ENCODE measurements at regions not wholly inside any gene's neighbourhood (a gene's known extent, or its start where the extent isn't known, plus 50 kb on each side); places are given as distances from the start of the nearest gene placed in this dataset.

DNA sequence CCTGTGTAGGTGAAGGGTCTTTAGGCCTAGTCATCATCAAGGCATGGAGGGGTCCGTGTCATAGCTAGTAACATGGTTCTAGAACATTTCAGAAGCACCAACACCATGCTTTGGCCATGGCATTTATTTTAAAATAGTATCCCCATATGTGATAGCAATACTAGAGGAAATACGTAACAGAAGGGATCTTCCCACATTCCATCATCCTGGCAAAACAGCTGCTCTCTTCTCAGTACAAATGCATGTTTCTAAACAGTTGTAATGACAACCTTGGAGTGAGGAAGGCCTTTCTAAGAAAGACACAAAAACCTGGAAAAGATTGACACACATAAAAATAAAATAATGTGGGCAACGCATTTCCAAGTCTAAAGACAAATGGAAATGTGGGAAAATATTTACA, 97.6 kb downstream of the GADD45G start:
- no peaks in the 10 kb centered on the region for H3K9me3 Mint-ChIP-seq (ENCODE audit: unreplicated experiment)
- ChIA-PET CTCF (interaction anchor here (0.9 to 1.0 kb wide), 3 partner anchors 30 to 297 kb away, joined by 3 to 4 read pairs (median 3); no protein-coding TSS in a partner anchor), POLR2A (no interaction called here)
- H3K4me3 Mint-ChIP-seq (ENCODE audit: unreplicated experiment): no peak overlapping the region
- no TSS peak for BruUV-seq (replicated peaks)
- H3K36me3 Mint-ChIP-seq (ENCODE audit: insufficient read depth, unreplicated experiment): no peaks in the 10 kb centered on the region
- TF ChIP-seq, protein P1, sequence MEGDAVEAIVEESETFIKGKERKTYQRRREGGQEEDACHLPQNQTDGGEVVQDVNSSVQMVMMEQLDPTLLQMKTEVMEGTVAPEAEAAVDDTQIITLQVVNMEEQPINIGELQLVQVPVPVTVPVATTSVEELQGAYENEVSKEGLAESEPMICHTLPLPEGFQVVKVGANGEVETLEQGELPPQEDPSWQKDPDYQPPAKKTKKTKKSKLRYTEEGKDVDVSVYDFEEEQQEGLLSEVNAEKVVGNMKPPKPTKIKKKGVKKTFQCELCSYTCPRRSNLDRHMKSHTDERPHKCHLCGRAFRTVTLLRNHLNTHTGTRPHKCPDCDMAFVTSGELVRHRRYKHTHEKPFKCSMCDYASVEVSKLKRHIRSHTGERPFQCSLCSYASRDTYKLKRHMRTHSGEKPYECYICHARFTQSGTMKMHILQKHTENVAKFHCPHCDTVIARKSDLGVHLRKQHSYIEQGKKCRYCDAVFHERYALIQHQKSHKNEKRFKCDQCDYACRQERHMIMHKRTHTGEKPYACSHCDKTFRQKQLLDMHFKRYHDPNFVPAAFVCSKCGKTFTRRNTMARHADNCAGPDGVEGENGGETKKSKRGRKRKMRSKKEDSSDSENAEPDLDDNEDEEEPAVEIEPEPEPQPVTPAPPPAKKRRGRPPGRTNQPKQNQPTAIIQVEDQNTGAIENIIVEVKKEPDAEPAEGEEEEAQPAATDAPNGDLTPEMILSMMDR (IDR thresholded peaks at IDR 0.05; ENCODE audit: unreplicated experiment): no peak
- H3K4me1 Mint-ChIP-seq (ENCODE audit: insufficient read depth, unreplicated experiment): no peaks in the 10 kb centered on the region
- peaks cover 21% of the 10 kb centered on the region for H3K27me3 Mint-ChIP-seq (ENCODE audit: insufficient read depth, unreplicated experiment)
- no peak for DNase-seq (ENCODE audit: unreplicated experiment)
- H3K27ac Mint-ChIP-seq (ENCODE audit: low read depth, unreplicated experiment): no peak overlapping the region
- intact Hi-C loops (cut with micrococcal nuclease): no loop called here

- Mint-ChIP-seq H3K27ac (ENCODE audit: low read depth, unreplicated experiment) (no peak overlapping the region), H3K9me3 (ENCODE audit: unreplicated experiment) (no peaks in the 10 kb centered on the region), H3K36me3 (ENCODE audit: insufficient read depth, unreplicated experiment) (no peaks in the 10 kb centered on the region), H3K4me3 (ENCODE audit: unreplicated experiment) (no peak overlapping the region), H3K27me3 (ENCODE audit: insufficient read depth, unreplicated experiment) (peaks cover 11% of the 10 kb centered on the region), H3K4me1 (ENCODE audit: insufficient read depth, unreplicated experiment) (no peaks in the 10 kb centered on the region)
- CTCF ChIA-PET: no interaction called here
- POLR2A ChIA-PET: no interaction called here
- BruUV-seq (replicated peaks): no TSS peak
- TF ChIP-seq, protein P1 (IDR thresholded peaks at IDR 0.05; ENCODE audit: unreplicated experiment): no peak
- no peak for DNase-seq (ENCODE audit: unreplicated experiment)
- intact Hi-C loops (cut with micrococcal nuclease): no loop called here
Measured at GRCh38 chr9:89705651-89706050, 100.8 kb downstream of the GADD45G start.

DNA sequence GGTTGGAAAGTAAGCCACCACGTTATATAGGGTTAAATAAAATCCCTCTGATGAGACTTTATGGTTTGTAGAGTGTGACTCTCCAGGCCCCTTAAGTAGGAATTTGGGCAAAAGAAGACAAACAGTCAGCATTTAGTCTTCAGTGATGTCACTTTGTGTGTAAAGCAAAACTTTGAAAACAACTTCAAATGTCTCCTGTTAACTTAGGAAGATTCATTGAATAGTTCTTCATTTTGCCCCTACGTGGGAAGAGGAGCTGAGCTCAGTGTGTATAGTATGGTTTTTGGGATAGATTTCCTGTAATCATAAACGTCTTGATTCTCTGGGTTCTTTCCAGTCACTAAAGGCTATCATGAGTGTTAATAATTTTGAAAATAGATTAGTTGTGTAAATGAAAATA, 101.3 kb downstream of the GADD45G start:
- H3K36me3 Mint-ChIP-seq (ENCODE audit: insufficient read depth, unreplicated experiment): no peaks in the 10 kb centered on the region
- peaks cover 11% of the 10 kb centered on the region for H3K27me3 Mint-ChIP-seq (ENCODE audit: insufficient read depth, unreplicated experiment)
- no TSS peak for BruUV-seq (replicated peaks)

GRCh38 chr9:89706731-89707191, 101.9 kb downstream of the GADD45G start:
- intact Hi-C loops (cut with micrococcal nuclease): no loop called here
- Mint-ChIP-seq H3K27ac (ENCODE audit: low read depth, unreplicated experiment) (no peak overlapping the region), H3K36me3 (ENCODE audit: insufficient read depth, unreplicated experiment) (no peaks in the 10 kb centered on the region), H3K9me3 (ENCODE audit: unreplicated experiment) (no peaks in the 10 kb centered on the region), H3K27me3 (ENCODE audit: insufficient read depth, unreplicated experiment) (peaks cover 11% of the 10 kb centered on the region), H3K4me3 (ENCODE audit: unreplicated experiment) (no peak overlapping the region), H3K4me1 (ENCODE audit: insufficient read depth, unreplicated experiment) (no peaks in the 10 kb centered on the region)
- ChIA-PET POLR2A (no interaction called here), CTCF (no interaction called here)
- BruUV-seq (replicated peaks): no TSS peak
- DNase-seq (ENCODE audit: unreplicated experiment): no peak
- TF ChIP-seq, protein P1 (IDR thresholded peaks at IDR 0.05; ENCODE audit: unreplicated experiment): no peak

More for the DNA sequence above, 101.3 kb downstream of the GADD45G start:
- ChIA-PET POLR2A (no interaction called here), CTCF (no interaction called here)
- intact Hi-C loops (cut with micrococcal nuclease): no loop called here
- Mint-ChIP-seq H3K4me1 (ENCODE audit: insufficient read depth, unreplicated experiment) (no peaks in the 10 kb centered on the region), H3K9me3 (ENCODE audit: unreplicated experiment) (no peaks in the 10 kb centered on the region), H3K4me3 (ENCODE audit: unreplicated experiment) (no peak overlapping the region), H3K27ac (ENCODE audit: low read depth, unreplicated experiment) (no peak overlapping the region)
- TF ChIP-seq, protein P1 (IDR thresholded peaks at IDR 0.05; ENCODE audit: unreplicated experiment): no peak
- DNase-seq (ENCODE audit: unreplicated experiment): no peak

Data from MCF 10A (cell line).